ENCODE measurements at regions not wholly inside any gene's neighbourhood (a gene's known extent, or its start where the extent isn't known, plus 50 kb on each side); places are given as distances from the start of the nearest gene placed in this dataset.

- Mint-ChIP-seq H3K36me3 (no peaks in the 10 kb centered on the region), H3K27ac (no peak overlapping the region), H3K4me3 (no peak overlapping the region), H3K27me3 (ENCODE audit: low read depth) (no peaks in the 10 kb centered on the region), H3K4me1 (no peaks in the 10 kb centered on the region), H3K9me3 (no peaks in the 10 kb centered on the region)
- no peak for TF ChIP-seq USF2 (CRISPR knock-in tag; IDR thresholded peaks at IDR 0.05)
- no peak for TF ChIP-seq STAT6 (CRISPR knock-in tag; conservative IDR thresholded peaks at IDR 0.05; ENCODE audit: low read depth)
- no peak for TF ChIP-seq ZNF532 (CRISPR knock-in tag; IDR thresholded peaks at IDR 0.05; ENCODE audit: borderline replicate concordance)
- no peak for TF ChIP-seq ZNF512 (CRISPR knock-in tag; IDR thresholded peaks at IDR 0.05; ENCODE audit: borderline replicate concordance)
- TF ChIP-seq HMGA2 (CRISPR knock-in tag; IDR thresholded peaks at IDR 0.05), result no peak
- no peak for TF ChIP-seq CDX4 (CRISPR knock-in tag; IDR thresholded peaks at IDR 0.05; ENCODE audit: borderline replicate concordance)
- TF ChIP-seq ETV6 (CRISPR knock-in tag; IDR thresholded peaks at IDR 0.05), result no peak
- TF ChIP-seq CREB1 (CRISPR knock-in tag; IDR thresholded peaks at IDR 0.05), result no peak
- TF ChIP-seq ATF3 (CRISPR knock-in tag; conservative IDR thresholded peaks at IDR 0.05), result no peak
- no peak for TF ChIP-seq TEAD1 (CRISPR knock-in tag; IDR thresholded peaks at IDR 0.05)
- no peak for TF ChIP-seq KAT7 (CRISPR knock-in tag; IDR thresholded peaks at IDR 0.05; ENCODE audit: borderline replicate concordance)
- TF ChIP-seq E2F4 (CRISPR knock-in tag; IDR thresholded peaks at IDR 0.05; ENCODE audit: borderline replicate concordance, low read depth), result no peak
- TF ChIP-seq SMAD3 (CRISPR knock-in tag; IDR thresholded peaks at IDR 0.05; ENCODE audit: borderline replicate concordance), result no peak
- DNase-seq (ENCODE audit: low spot score), result no peak
- CTCF ChIA-PET, result no interaction called here
- no peak for ATAC-seq
- POLR2A ChIA-PET, result no interaction called here
Measured at GRCh38 chrX:34401411-34401810, 255.7 kb downstream of the TMEM47 start.

- no peak for ATAC-seq
- Mint-ChIP-seq H3K27me3 (ENCODE audit: low read depth) (no peaks in the 10 kb centered on the region), H3K9me3 (no peaks in the 10 kb centered on the region), H3K27ac (no peak overlapping the region), H3K4me3 (no peak overlapping the region), H3K4me1 (no peaks in the 10 kb centered on the region), H3K36me3 (no peaks in the 10 kb centered on the region)
- DNase-seq (ENCODE audit: low spot score), result no peak
- CTCF ChIA-PET, result no interaction called here
- POLR2A ChIA-PET, result no interaction called here
- TF ChIP-seq ZBTB21 (CRISPR knock-in tag; IDR thresholded peaks at IDR 0.05; ENCODE audit: borderline replicate concordance) (no peak), ZBTB43 (CRISPR knock-in tag; IDR thresholded peaks at IDR 0.05) (no peak), GTF2I (CRISPR knock-in tag; conservative IDR thresholded peaks at IDR 0.05) (no peak), TCF7 (CRISPR knock-in tag; IDR thresholded peaks at IDR 0.05; ENCODE audit: low read depth) (no peak), PREB (CRISPR knock-in tag; IDR thresholded peaks at IDR 0.05; ENCODE audit: borderline replicate concordance) (no peak), ZNF121 (CRISPR knock-in tag; IDR thresholded peaks at IDR 0.05) (no peak), NR3C1 (CRISPR knock-in tag; conservative IDR thresholded peaks at IDR 0.05; ENCODE audit: low read depth) (no peak), NFATC4 (CRISPR knock-in tag; IDR thresholded peaks at IDR 0.05) (no peak), JAZF1 (CRISPR knock-in tag; IDR thresholded peaks at IDR 0.05) (no peak)
Measured at GRCh38 chrX:34382416-34382815, 250.3 kb upstream of the FAM47A start.

Measured in WTC11 (cell line).